HUDEP-2 (cell line): ENCODE measurements at regions not wholly inside any gene's neighbourhood (a gene's known extent, or its start where the extent isn't known, plus 50 kb on each side); places are given as distances from the start of the nearest gene placed in this dataset.

Experiments
- DNase-seq, 76 experiments: peaks; one replicate each; lab custom pipeline; 2025; ENCODE audit not compliant: unreplicated experiment in 76 of 76; lab: John Stamatoyannopoulos, UW

DNA sequence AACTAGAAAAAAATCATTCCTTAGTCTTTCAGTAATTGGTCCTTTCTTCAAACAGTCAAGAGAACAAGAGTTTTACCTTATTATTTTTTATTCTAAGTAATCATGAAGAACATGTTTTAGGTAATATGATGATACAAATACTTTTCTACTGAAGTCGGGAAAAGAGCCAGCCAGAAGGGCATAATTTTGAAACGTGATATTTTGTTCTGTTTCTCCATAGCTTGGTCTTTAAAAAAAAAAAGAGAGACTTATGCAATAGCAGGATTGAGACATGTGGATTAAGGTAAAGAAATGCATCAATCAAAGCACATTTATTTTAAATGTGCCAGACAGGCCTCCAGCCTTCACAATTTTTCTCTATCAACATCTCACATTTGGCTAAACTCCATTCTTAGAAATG, 1016.8 kb downstream of the CNTNAP5 start:
- no peak for DNase-seq

DNA sequence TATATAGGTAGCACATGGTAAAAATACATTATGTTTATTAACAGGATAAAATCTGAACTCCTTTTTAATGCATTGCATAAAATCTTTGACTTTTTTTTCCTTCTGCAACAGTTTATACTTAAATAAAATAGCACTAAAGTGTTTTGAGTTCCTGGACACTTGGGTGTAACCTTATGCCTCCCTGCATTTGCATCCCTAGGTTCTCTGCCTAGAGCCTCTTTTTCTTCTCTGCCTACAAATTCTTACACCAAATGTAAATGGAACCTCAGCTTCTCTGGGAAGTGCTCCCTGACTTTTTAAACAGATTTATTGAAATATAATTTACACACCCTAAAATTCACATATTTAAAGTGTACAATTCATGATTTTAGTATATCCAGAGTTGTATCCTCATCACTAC, 1017.6 kb downstream of the CNTNAP5 start:
- DNase-seq, result no peak

DNA sequence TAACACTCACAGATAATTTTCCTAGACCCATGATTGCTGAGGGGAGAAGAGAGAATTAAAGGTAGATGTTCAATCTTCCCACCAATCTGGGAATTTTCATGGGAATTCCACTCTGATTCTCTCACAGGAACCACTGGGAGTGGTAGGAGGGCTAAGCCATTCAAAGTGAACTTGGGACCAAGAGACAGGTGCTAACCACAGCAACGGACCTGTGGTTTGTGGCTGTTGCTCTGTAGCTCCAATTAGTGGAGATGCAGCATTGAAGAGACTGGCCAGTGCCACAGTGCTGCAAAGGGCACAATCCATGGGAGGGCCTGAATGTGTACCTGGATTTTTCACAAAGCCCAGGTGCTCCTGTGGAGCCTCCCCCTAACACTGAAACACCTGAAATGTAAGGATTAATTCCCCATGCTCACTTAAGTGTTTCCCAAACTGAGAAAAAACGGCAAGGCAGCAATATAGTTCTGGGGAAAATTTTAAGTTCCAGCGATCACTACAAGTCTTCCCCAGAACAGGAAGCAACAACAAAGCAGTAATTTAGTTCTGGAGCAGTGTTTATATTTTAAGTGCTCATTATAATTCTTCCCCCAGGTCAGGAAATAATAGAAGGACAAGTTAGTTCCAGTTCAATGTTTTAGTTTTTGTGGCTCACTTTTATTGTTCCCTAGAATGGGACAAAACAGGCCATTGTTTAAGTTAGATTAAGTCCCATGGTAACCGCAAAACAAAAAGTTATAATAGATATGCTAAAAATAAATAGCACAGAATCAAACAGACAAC, 1045.8 kb downstream of the CNTNAP5 start:
- DNase-seq, result no peak

DNA sequence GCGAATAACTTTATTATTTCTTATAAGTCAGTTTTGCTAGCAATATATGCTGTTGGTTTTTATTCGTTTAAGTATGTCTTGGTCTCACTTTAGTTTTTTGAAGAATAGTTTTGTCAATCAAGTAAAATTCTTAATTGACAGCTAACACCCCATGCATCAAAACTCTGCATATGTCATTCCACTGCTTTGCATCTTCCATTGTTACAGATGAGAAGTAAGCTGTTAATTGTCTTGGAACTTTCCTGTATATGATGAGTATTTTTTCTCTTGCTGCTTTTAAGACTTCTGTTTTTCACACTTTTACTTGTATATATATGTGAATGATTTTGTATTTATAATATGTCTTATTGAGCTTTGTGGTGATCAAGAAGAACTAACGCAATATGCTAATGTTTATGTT, 1048.4 kb downstream of the CNTNAP5 start:
- no peak for DNase-seq

DNA sequence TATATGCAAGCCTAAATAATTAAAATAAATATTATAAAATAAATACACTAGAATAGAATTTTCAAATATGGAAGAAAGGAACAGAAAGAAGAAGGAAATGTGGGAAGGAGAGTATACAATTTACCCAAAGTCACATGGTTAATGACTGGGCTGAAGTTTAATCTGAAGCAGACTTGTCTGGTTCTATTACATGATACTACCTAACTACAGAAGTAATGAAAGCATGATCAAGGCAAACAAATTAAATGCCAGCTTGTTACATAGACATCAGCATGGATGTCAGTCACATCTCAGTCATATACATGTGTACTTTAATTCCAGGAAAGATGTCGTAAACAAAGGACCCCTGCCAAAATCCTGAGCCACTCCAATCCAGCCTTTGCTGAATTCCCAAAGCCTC, 1060.8 kb downstream of the CNTNAP5 start:
- no peak for DNase-seq

DNA sequence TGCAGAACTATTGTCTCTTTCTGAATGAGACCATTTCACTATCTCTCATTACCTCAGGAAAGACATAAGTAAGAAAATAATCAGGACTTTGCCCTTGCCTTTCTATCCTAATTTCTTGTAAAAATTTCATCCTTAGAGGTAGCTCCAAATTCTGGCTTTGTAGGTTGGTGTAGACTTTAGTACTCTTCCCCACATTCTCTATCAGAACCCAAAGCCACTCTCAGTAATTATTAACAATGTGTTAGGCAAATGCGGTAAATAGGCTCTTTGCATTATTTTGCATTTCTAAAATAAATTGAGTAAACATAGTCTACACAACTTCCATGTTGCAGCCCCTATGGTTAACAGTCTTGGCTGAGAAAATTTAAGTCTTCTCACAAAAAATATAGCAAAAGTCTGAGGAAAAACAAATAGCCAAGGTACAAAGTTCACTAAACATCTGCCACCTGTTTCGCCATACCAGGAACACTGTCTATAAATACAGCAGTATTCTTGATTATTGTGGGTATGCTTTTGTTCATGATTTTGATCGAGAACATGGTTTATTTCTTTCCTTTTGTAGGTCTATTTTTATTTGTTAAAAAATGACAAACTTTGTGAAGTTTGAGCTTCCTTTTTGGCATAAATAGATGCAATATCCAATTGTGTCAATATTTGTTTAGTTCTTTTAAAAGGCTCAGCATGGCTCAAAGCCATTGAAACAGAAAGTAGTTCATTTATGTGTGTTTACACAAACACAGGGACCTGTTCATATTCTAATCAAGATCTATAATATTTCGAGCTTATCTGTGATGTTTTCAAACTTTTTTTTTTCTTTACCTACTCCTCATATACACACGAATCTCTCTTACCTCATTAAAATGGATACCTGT, 1061.5 kb downstream of the CNTNAP5 start:
- no peak for DNase-seq

DNA sequence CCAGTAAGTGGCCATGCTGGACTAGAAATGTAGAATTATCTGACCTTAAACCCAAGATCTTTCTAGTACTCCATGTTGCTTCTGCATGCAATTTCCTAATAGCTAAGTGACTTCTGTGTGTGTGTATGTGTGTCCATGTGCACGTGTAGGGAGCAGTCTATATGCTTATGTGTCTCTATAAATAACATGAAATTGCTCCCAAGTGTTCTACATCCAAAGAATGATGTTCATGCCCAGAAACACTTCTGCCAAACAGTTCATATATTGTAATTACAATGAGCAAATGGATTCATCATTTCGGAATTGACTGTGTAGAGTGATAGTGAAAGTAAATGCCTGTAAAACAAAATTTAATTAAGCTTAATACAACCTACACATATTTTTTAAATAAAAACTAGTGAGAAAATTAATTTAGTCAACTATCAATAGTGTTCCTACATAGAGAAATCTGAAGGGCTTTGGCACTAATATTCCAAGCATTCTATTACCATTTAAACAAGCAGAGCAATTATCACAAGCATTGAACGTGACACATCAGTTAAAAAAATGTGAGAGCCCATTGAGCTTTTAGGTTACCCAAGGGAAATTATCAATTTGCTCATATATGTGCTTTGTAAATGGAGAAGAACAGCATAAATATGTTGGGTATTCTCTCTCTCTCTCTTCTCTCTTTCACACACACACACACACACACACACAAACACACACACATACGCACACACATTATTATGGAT, 1067.4 kb downstream of the CNTNAP5 start:
- no peak for DNase-seq

DNA sequence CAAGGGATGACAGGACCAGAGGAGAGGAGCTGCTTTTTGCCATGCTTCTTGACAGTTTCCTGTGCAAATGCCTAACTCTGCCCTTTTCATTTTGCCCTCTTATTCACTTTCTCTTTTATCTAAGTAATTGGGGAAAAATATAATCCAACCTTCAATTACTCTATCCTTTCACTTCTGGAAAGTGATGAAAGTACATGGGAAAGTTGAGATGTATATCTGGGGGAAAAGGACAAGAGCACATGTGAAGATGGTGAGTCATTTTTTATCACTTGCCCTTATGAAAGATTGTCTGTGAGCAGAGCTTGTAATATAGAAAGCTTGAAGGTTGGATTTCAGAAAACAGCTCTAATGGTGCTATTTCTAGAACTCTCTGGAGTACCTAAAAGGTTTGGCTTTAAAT, 1070.7 kb downstream of the CNTNAP5 start:
- DNase-seq, result no peak

DNA sequence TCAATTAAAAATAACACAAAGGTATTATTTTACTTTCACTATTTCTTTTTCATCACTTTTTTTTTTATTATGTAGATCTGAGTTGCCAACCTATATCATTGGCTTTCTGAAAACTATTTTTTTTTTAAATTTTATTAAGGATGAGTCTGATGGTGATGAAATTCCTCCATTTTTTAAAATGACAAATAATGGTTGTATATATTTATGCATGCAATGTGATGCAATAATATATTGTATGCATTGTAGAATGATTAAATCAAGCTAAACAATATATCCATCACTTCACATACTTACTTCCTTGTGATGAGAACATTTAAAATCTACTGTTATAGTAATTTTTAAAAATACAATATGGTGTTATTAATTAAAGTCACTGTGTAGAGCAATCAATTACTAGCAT, 1081.6 kb downstream of the CNTNAP5 start:
- no peak for DNase-seq

DNA sequence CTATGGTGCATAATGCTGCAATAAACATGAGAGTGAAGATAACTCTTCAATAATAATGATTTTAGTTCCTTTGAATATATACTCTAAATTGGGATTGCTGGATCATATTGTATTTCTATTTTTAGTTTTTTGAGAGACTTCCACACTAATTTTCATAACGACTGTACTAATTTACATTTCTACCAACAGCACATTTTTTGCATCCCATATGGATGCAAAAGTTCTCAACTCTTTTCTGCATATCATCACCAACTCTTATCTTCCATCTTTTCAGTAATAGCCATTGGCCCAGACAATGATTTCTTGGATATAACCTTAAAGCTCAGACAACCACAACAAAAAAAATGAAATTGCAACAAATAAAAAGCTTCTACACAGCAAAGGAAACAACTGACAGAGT, 1082.4 kb downstream of the CNTNAP5 start:
- no peak for DNase-seq

DNA sequence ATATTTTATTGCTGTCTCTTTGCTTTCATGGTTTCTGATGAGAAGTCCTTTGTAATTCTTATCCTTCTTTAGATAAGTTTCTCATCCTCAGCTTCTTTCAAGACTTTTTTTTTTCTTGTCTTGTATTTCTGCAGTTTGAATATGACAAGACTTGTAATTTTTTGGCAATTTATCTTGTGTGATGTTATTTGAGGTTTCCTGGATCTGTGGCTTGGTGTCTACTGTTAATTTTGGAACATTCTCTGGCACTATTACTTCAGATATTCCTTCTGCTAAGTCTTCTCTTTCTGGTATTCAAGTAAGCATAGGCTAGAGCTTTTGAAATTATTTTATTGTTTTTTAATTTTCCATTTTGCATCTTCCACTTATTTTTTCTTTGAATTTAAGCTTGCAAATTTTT, 1083.2 kb downstream of the CNTNAP5 start:
- DNase-seq, result no peak

DNA sequence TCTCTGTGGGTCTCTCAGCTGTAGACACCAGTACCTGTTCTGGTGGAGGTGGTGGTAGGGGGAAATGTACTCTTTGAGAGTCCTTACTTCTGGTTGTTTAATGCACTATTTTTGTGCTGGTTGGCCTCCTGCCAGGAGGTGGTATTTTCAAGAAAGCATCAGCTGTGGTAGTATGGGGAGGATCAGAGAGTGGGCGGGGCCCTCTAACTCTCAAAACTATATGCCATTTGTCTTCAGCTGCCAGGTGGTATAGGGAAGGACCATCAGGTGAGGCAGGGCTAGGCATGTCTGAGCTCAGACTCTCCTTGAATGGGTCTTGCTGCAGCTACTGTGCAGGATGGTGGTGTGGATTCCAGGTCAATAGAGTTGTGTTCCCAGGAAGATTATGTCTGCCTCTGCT, 1100.8 kb downstream of the CNTNAP5 start:
- DNase-seq, result no peak

DNA sequence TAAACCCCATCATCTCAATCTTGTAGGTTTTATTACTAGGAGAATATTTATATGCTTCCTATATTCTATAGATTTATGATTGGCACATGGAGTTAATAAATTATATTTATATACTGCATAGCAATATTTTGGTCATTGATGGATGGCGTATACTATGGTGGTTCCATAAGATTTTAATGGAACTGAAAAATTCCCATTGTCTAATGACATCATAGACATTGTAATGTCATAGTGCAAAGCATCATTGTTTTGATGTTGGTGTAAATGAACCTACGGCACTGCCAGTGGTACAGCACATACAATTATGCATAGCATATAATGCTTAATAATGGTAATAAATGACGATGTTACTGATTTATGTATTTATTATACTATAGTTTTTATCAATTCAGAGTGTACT, 1135.9 kb downstream of the CNTNAP5 start:
- no peak for DNase-seq

DNA sequence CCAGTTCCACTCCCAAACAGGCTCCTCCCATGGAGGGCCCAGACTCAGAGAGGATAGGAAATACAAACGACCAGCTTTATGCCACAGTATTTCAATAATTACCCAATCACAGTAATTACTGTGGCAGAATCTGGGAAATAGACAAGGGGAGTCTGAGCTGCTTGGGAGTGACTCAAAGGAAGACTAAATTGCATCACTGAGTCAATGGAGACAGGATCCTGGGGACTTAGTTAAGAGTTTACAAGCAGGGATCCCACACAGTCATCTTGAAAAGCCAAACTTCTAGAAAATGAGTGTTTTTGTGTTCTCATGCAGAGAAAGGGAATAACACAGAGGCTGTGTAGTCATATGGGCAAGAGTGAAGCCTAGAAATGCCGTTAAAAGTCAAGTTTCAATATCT, 1142.1 kb downstream of the CNTNAP5 start:
- DNase-seq, result no peak

DNA sequence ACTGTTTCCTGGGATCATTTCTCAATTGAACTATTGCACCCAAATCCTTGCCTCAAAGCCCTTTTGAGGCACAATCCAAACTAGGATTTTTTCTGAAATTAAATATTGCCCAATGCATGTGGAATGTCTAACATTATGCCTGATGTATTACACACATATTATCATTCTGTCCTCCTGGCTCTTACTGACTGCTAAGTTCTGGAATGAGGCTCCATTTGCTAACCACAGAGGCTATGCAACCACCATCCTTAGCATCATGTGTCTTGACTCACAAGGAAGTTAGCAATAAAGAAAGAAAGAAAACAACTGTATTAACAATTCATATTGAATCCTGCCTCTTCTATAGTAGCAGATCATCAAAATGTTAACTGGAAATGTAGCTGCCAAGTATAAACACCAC, 1142.7 kb downstream of the CNTNAP5 start:
- no peak for DNase-seq

DNA sequence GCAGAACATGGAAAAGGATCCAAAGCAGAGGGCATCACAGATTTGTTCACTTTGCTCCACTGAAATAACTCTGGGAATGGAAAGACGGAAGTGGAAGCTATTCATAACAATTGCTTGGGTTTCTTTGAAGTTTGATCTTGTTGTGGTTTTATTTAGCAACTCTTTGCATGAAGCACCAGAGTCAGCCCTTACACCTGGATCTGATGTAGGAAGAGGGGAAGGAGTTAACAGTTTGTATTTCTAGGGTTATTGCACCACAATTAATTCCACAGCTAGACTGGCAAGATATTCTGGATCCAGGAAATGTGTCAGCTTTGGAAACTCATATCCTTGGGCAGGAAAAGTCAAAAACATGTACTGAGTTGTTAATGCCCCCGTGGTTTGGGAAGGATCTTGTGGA, 1143.4 kb downstream of the CNTNAP5 start:
- DNase-seq, result no peak

DNA sequence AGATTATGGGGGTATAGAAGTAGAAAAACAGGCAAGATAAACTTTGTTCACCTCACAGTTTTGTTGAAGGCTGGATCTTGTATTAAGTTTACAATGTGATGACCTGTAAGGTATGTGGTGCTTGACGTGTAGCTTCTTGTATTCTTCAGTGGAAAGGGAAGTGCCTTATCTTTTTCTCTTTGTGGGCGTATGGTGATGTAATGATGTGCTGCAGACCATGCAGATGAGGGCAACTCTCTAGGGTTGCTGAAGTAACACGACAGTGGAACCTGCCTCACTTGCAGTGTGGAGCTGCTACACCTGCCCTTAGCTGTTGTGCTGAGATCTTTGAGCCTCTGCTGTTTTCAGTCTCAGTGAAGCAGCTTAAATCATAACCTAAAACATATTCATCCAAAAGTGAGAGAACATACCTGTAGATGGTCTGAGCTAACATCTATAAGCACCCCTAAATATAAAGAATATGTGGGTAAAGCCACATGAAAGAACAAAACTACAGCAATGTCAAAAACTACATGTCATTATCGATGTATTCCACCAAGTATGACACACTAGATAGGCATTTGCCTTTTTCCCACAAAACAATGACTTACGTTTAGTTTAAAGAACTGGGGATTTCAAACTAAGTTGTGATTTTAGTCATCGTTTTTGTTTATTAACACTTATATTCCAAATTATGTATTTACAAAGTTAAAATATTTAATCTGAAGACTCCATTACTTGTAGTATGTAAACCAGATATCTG, 1144.1 kb downstream of the CNTNAP5 start:
- no peak for DNase-seq

DNA sequence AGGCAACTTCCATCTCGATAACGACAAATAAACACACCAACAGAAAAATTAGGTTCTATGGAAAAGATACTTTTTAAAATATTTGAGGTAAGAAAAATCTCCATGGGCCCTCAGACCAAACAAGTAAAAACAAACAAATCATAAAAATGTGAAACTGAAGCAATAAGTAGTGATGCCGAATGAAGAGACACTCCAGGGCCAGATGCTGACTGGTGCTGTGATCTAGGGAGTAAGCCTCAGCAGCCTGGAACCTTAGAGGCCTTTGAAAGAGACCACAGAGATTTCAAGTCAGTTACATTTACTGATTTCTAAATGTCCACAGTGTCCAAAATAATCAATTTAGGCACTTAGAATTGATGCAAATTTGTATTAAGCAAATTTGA, 1144.7 kb downstream of the CNTNAP5 start:
- DNase-seq, result no peak

DNA sequence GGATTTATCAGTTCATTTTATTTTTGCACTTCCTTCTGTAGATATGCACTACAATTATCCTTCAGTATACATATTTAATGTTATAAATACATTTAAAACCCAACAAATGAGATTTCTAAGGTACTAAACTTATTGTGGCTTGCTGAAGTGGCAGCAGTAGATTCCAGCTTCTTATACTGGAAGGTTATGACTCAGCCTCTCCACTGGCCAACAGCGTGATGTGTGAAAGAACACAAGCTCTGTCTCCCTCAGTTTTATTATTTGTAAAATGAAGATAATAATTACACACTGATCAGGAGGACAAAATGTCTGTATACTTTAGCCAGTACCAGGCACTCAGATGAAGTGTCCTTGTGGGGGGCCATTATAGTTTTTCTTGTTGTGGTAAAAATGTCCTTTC, 1147.1 kb downstream of the CNTNAP5 start:
- no peak for DNase-seq

DNA sequence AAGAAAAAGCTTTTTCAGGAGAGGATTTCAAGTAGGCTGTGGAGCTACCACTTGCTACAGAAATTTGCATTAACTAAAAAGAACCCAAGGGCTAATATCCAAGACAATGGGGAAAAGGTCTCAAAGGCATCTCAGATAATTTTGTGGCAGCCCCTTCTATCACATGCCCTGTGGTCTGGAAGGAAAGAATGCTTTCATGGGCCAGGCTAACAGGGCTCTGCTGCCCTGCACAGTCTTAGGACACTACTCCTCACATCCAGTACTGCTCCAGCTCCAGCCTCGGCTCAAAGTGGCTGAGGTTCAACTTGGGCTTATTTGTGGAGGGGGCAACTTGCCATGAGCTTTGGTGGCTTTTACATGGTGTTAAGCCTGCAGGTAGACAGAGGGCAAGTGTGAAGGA, 1150.3 kb downstream of the CNTNAP5 start:
- no peak for DNase-seq
